ENCODE measurements at regions not wholly inside any gene's neighbourhood (a gene's known extent, or its start where the extent isn't known, plus 50 kb on each side); places are given as distances from the start of the nearest gene placed in this dataset.

GRCh38 chr10:57015595-57016318 lies 654.7 kb upstream of the ZWINT start:
- intact Hi-C loops (cut with DNase I), result no loop called here
- H3K4me1 ChIP-seq, result no peaks in the 10 kb centered on the region
- no peak for TF ChIP-seq CTCF (IDR thresholded peaks at IDR 0.05)
- H3K27ac ChIP-seq, result no peak overlapping the region
- H3K36me3 ChIP-seq, result no peaks in the 10 kb centered on the region
- H3K9me3 ChIP-seq, result no peaks in the 10 kb centered on the region
- H3K4me3 ChIP-seq, result no peak overlapping the region
- H3K9ac ChIP-seq (ENCODE audit: low read depth in 2 of 2, low read length in 2 of 2), result no peak overlapping the region
- no peaks in the 10 kb centered on the region for H3K27me3 ChIP-seq
- DNase-seq, result no peak

DNA sequence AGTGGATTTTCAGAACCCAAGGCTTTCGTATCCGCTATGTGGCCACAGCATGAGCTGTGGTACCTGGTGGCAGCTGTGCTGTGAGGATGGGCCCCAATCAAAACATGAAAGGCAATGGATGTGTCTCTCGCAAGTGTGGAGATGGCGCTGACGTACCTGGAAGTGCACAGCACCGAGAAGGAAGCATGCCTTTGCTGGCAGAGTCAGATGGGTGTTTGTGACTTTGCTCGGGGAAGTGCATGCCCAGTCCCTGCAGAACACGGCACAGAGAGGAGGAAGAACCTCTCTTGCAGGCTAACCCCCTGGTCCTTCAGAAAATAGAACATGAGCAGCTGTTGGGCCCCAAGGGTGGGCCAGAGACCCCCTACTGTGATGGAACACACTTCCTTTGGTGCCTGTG lies 654.1 kb upstream of the ZWINT start:
- intact Hi-C loops (cut with DNase I), result no loop called here
- H3K9me3 ChIP-seq, result no peaks in the 10 kb centered on the region
- H3K9ac ChIP-seq (ENCODE audit: low read depth in 2 of 2, low read length in 2 of 2), result no peak overlapping the region
- no peaks in the 10 kb centered on the region for H3K36me3 ChIP-seq
- DNase-seq, result no peak
- no peak overlapping the region for H3K27ac ChIP-seq
- H3K27me3 ChIP-seq, result no peaks in the 10 kb centered on the region
- no peak for TF ChIP-seq CTCF (IDR thresholded peaks at IDR 0.05)
- no peaks in the 10 kb centered on the region for H3K4me1 ChIP-seq
- no peak overlapping the region for H3K4me3 ChIP-seq

GRCh38 chr10:57014758-57015157 lies 653.7 kb upstream of the ZWINT start:
- Histone ChIP-seq H3K9ac (ENCODE audit: low read depth in 2 of 2, low read length in 2 of 2) (no peak overlapping the region), H3K36me3 (no peaks in the 10 kb centered on the region), H3K4me3 (no peak overlapping the region), H3K27me3 (no peaks in the 10 kb centered on the region), H3K9me3 (no peaks in the 10 kb centered on the region), H3K4me1 (no peaks in the 10 kb centered on the region), H3K27ac (no peak overlapping the region)
- TF ChIP-seq CTCF (IDR thresholded peaks at IDR 0.05), result no peak
- DNase-seq, result no peak
- intact Hi-C loops (cut with DNase I), result no loop called here

- no peak for TF ChIP-seq CTCF (IDR thresholded peaks at IDR 0.05)
- H3K27me3 ChIP-seq, result no peaks in the 10 kb centered on the region
- no peak overlapping the region for H3K9ac ChIP-seq (ENCODE audit: low read depth in 2 of 2, low read length in 2 of 2)
- H3K36me3 ChIP-seq, result no peaks in the 10 kb centered on the region
- no peak overlapping the region for H3K27ac ChIP-seq
- intact Hi-C loops (cut with DNase I), result no loop called here
- no peaks in the 10 kb centered on the region for H3K4me1 ChIP-seq
- H3K9me3 ChIP-seq, result no peaks in the 10 kb centered on the region
- no peak for DNase-seq
- no peak overlapping the region for H3K4me3 ChIP-seq
Measured at GRCh38 chr10:57008189-57008588, 647.1 kb upstream of the ZWINT start.

GRCh38 chr10:56991591-56992069 lies 630.6 kb upstream of the ZWINT start:
- TF ChIP-seq CTCF (IDR thresholded peaks at IDR 0.05), result no peak
- Histone ChIP-seq H3K4me3 (no peak overlapping the region), H3K9ac (ENCODE audit: low read depth in 2 of 2, low read length in 2 of 2) (no peak overlapping the region), H3K36me3 (no peaks in the 10 kb centered on the region), H3K4me1 (no peaks in the 10 kb centered on the region), H3K27ac (no peak overlapping the region), H3K9me3 (no peaks in the 10 kb centered on the region), H3K27me3 (no peaks in the 10 kb centered on the region)
- no peak for DNase-seq
- intact Hi-C loops (cut with DNase I), result no loop called here
